SK-N-DZ (cell line): ENCODE measurements at regions not wholly inside any gene's neighbourhood (a gene's known extent, or its start where the extent isn't known, plus 50 kb on each side); places are given as distances from the start of the nearest gene placed in this dataset.

Experiments used
- DNase-seq: peaks from one replicate; pipeline ENCODE4 v3.0.0-alpha.2; 2015; ENCODE audit warnings: low spot score

DNA sequence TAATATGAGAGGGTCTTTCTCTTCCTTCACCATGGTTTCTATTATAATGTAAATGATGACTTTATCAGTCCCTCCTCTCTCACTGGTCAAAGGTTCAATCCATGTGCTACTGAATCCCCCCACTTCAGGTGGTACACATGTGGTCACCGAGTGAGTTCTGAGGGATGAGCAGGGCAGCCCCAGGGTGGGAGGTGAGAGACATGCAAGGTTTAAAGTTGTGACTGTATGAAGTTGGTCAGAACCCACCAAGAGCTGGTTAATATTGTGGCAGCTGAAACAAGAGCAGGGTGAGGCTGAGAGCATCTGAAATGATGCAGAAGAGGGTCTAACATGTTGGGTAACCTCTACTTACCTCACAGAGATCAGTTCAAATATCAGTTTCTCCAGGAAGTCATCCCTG lies 444.7 kb upstream of the FBXO33 start:
- no peak for DNase-seq

DNA sequence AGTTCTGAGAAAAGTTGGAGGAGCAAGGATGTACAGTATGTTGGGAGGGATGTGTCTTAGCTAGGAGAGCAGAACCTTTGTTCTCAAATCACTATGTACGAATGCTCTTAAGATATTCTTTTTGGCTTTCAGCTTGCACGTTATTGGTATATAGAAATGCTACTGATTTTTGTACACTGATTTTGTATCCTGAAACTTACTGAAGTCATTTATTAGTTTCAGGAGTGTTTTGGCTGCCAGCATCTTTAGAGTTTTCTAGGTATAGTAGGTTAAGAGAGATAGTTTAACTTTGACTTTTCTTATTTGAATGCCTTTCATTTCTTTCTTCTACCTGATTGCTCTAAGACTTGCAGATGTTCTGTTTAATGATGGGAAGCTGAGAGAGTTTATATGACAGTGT lies 442.8 kb upstream of the FBXO33 start:
- DNase-seq: no peak

DNA sequence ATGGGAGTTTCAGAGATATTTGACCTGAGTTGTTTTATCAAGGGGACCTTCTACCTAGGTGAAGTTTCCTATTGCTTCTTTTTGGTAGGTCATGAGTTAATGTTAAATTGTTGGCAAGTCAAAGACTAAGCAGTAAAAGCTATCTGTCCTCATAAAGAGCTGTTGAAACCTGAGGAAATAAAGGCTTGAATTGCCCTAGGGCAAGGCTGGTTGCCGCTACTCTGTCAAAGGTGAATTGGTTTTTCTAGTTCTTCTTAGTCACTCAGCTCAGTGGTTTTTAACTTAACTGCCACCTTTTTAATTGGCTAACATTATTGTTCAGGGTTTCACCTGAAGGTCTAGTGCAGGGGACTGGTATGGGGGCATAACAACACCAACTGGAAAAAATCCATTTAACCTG lies 441.6 kb upstream of the FBXO33 start:
- DNase-seq: no peak

DNA sequence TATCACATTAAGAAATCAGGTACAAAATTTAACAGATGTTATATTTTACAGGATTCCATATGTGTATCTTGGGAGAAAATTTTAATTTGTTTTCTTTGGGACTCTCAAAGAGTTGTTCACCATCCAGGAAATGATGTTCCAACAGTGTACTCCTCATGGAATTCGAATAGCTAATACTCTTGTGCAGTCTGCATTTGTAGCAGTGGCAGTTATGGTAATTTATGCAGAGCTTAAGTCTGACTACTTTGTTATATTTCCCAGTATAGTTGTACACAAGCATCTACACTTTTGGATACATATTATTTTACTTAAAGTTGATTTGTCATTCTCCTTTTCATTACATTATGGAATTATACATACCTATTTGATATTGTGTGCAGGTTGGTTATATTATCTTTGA lies 436.7 kb upstream of the FBXO33 start:
- no peak for DNase-seq

DNA sequence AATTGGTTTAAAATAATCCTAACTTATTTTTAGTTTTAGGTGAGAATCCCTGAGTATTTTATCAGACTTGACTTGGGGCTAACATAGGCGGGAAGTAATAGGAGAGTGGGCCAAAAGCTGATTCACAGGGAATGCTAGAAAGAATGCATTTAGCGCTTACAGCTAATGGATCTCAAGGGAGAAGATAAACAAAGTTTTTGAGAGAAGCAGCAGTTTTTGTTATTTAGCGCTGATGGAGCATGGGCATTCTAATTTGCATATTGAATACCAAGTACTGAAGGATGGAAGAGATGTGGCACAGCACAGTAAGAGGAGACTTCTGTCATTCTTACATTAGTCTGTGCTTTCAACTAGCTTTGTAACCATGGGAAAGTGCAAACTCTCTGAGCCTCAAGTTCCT lies 436.0 kb upstream of the FBXO33 start:
- no peak for DNase-seq

DNA sequence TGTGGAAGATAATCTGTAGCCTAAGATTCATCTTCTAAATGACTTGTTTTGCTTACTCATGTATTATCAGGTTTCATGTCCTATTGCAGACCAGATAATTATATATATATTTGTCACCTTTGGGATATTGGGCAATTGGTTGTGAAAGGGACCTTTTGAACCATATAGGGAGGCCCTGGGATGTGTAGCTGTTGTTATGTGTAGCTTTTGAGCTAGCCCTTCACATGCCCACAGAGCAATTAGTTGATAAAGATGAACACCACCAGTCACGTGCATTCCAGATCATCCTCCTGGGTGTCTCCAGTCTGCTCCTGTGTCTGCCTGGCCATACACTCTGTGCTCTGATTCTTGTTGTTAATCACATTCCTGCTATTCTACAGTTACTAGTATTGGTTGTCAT lies 431.2 kb upstream of the FBXO33 start:
- DNase-seq: no peak

DNA sequence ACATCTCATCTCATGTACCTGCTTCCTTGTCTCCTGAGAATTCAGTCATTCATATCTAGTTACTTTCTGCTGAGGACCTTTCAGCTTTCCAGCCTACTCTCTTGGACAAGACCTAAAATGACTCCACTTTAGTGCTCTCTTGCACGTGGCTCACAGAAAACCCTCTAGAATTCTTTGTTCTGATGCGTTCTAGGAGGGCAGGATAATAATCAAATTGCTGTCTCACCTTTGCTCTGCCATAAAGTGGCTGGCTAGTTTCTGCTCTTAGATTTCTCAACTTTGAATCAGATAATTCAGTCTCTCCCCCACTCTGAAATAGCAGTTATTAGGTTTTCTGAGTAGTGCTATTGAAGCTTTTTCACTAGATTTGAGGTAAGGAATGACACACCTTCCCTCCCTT lies 429.5 kb upstream of the FBXO33 start:
- no peak for DNase-seq

DNA sequence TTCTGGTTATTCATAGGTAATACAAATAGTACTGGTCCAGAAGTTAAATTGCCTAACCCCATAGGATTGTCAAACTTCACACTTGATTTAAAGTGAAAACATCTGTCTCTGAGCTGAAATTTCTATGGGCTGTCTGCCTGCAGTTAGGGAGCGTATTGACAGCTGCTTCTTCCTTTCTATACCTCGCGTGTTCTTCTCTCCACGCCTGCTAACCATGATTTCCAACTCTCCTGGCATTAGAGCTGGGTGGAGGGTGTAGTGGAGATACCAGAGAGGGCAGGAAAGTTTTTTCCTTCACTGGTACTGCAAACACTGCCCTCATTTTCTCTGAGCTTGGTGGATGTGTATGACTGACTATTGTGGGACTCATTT lies 429.0 kb upstream of the FBXO33 start:
- no peak for DNase-seq

DNA sequence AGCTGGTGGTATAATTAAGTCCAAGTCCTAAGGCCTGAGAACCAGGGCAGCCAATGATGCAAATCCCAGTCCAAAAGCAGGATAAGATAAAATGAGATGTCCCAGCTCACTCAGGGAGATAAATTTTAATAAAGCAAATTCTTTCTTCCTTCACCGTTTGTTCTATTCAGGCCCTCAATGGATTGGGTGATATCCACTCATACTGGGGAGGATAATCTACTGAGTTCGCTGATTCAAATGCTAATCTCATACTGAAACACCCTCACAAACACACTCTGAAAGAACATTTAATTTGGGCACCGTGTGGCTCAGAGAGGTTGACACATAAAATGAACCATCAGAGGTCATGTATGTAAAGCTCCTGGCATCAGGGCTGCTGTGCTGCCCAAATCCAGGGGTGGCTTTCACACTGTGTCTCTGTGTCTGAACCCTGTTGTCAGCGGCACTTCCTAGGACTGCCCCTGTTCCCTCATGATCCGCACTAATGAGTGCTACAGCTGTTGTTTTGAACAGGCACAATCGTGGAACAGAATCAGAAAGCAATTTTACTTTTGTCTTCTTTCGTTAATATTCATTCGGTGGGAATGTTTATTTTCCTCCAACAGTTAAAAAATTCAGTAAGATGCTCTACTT lies 428.5 kb upstream of the FBXO33 start:
- no peak for DNase-seq

DNA sequence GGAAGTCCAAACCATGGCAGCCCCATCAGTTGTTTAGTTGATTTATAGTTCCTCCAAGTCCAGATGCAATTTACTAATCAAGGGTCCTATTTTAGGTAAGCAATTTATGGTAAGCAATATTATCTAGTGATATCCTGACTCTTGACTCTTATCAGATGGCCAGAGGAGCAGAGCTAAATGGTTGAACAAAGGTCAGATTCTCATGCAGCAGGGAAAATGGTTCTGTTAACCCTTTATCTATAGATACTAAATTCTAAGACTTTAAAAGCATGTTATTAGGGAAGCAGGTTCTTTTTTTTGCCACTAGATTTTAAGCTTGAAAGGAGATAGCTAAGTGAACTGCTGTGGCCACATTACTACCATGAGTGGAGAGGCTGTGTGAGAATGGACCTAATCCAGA lies 427.1 kb upstream of the FBXO33 start:
- DNase-seq: peak; percentile 46

DNA sequence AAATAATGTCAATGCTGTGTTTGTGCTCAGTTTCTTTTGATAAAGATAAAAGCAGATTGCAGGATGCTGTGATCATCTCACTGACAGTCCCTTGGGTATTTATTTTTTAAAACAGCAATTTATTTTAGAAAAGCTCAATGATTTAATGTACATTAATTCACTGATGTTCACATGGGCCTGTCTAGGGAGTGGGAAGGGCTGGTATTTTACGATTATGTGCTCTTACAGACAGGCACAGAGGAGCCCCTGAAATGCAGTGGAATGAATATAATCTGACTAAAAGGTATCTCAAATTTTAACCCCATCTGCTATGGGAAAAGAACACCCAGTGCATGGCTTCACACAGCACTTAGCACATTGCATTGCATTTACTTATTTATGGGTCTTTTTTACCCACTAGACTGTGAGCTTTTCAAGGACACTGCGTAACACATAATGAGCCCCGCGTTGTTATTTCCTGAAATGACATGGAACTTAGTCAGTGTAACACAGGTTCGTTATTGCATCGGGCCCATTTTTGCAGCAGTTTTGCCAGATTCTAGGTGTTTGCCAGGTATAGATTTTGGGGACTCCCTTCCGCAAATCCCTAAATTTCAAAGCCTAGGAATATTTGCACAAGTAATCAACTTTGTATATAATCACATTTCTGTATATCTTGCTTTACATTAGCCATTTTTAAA lies 425.3 kb upstream of the FBXO33 start:
- no peak for DNase-seq

DNA sequence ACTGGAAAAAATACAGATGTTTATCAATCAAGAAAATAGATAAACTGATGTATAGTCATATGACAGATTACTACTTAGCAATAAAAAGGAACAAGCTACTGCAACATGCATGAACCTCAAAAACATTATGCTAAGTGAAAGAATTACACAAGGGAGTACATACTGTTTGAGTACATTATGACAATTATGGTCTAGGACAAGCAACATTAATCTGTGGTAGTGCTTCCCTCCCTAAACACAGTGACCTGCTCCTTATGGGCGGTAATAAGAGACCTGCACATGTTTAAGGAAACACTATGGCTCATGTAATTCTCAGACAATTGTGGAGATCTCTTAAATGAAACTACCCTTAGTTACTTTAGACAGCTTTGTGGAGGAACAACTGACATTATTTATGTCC lies 421.2 kb upstream of the FBXO33 start:
- no peak for DNase-seq

DNA sequence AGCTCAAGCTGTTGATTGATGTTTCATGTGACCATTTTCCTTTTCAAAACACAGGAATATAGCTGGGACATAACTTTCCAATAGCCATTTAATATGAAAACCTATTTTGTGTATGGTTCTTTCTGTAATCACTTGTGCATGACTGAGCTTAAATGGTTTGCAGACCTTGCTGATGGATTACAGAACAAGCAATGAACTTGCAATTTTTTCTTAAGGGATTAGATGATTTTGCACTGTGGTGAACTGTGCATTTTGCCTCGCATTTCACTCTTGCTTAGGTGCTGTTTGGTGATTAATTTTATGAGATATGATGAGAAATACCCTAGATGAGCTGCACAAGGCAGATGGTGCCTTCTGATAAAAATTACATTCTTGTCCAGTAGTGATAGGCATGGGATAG lies 419.0 kb upstream of the FBXO33 start:
- no peak for DNase-seq

DNA sequence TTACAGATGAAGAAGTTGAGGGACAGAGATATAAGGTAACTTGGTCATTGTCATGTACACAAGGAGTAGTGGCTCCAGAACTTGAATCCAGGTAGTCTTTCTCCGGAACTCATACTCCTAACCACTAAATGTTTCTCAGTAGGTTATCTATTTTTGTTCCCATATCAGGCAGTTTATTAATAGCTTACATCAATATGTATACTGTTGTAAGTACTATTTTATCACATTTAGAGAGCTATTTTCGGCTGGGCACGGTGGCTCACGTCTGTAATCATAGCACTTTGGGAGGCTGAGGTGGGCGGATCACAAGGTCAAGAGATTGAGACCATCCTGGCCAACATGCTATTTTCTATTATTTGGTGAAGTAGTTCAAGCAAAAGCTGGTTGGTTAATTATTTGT lies 415.6 kb upstream of the FBXO33 start:
- no peak for DNase-seq

DNA sequence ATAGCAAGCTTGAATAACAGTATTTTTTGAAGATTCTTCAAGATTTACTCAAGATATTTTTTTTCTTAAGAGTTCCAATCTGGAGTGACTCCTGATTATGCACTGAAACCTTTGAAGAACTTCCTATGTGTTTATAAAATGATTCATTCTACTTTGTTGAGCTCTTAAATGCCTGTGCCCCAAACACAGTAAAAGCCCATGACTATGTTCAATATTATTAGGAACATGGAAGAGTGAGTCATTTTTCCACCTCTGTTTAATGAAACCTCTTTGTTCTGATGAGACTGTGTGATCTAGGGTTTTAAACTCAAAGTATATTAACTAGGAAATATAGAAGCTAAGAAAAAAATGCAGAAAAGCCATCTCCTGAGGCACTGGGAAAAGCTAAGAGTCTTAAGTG lies 415.0 kb upstream of the FBXO33 start:
- DNase-seq: no peak

DNA sequence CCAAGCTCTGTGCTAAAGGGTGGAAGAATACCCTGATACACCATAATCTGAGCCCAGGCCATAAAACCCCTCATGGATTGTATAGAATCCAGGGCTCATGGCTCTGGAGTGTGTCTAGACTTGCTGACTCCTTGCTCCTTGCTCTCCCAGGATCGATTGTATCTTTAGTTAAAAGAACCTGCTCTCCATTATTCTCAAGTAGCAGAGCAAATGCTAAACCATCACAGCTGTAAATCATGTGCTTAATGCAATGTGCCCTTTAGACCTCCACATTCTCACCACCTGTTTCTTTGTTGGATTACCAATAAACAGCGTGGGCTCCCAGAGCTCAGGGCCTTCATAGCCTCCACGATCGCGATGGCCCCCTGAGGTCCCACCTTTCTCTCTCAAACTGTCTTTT lies 411.6 kb upstream of the FBXO33 start:
- DNase-seq: peak; percentile 76

DNA sequence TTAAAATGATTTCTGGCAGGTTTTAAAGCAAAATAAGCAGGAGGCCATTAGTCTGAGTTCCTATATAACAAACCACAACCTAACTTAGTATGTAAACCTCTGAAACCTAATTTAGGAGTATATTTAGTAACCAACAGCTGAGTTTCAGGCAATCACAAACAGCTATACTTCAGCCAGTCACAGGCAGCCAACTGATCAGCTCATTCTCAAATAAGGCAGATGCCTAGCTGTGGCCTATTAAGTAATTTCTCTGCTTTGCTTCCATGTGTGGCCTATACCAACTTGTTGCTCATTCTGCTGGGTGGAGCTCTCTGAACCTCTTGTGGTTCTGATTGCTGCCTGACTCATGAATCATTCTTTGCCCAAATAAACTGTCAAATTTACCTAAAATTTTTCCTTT lies 408.9 kb upstream of the FBXO33 start:
- no peak for DNase-seq

DNA sequence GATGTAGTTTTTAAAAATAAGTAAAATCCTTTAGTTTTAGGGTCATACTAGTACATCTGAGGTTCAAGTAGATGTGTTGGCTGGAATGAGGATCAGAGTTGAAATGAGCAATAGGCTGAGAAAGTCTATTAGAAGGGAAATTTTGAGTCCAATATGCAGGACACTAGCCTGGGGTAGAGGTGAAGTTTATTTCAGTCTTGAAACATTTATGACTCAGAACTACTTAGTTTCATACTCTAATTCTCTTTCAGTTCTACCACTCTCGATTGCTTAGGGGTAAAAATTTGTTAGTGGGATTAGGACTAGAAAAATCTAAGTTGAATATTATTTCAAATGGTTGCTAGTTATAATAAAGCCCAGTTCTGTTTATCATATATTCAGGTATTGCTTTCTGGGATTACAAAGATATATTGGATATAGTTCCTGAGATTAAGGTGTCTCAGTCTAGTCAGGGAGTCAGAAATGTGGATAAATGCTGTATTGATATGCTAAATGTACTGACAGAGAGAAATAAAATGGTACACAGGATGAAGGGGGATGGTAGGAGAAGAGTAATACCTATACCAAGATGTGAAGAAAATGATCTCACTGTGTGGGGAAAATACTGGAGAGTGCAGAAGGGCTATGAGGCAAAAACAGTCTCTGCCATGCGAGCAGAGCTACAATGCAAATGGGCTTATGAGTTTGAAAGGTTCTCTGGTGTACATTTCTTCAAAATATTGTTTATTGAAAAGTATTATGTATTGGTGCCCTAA lies 395.8 kb upstream of the FBXO33 start:
- no peak for DNase-seq

DNA sequence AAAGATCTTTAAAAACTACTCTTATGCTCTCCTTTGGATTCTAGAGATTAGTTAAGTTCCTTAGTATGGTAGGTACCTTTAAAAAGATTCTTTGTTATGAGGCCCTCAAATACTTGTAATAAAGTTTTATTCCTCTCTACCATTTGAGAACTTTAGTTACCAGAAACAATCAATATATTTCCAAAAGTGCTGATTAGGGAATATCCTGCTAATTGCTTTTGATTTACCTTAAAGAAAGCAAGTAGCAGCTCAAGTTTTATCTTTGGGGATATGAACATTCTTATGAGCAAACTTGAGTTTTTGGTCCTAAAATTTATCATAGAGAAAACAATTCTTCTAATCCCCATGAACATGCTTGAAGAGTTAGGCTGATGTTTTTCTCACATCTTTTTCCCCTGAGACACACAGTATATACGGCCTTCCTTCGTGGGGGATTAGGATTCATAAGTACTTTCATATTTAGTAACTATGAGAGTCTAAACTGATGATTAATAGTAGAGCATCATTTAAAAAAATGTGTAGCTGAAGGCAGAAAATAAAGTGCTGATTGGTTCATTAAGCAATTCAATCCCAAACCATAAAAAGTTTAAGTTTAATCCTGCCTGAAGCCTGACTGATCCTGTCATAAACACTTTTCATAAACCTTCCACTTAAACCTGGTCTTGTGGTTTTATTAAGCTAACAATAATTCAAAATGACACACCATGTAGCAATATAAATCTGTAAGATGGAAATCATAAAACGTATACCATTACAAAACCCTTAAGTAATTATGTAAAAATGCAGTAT lies 380.5 kb upstream of the FBXO33 start:
- DNase-seq: no peak

DNA sequence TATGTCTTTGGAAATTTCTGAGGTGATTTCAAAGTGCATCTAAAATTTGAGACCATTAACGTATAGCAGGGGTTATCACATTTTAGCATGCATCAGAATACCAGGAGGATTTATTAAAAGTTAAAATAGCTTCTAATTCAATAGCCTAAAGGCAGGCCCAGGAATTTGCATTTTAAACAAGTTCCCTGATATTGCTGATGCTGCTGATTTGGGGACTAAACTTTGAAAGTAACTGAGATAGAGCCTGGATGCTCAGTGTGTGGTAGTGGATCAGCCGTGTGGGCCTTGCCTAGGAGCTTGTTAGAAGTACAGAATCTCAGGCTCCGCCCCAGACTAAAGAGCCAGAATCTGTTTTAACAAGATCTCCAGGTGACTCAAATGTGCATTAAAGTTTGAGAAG lies 375.0 kb upstream of the FBXO33 start:
- no peak for DNase-seq

DNA sequence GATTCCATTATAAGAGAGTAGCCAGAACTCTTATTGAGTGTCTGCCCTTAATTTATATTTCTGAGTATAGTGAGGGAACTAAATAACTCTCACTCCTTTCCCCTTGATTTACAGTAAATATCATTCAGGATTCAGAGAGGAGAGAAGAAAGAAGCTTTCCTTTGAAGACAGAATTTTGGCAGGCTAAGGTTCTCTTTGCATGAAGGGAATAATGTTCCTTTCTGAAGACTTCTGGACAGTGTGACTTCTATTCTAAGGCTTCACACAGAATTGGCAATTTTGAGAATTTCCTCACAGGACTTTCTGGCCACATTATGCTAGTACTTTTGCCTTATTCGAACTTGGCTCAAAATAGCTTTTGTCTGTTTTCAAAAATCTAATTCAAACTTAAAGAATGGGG lies 352.2 kb upstream of the FBXO33 start:
- DNase-seq: no peak

DNA sequence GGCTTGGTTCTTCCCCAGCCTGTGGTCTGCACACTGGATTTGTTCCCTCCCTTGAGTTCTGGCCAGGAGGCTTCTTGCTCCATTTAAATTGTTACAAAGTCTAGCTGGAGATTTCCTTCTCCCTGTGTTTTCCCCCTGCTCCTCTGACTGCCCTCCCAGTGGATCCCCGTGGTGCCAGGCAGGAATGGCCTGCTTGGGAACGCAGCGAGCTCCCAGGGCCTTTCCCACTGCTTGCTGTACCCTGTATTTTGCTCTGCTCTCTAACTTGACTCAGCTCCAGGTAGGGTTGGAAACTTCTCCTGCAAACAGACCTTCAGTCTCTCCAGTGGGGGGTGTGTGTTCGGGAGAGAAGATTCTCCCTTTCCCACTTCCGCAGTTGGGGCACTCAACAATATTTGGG lies 349.2 kb upstream of the FBXO33 start:
- DNase-seq: no peak
